HG02623 (cell line): ENCODE measurements at regions not wholly inside any gene's neighbourhood (a gene's known extent, or its start where the extent isn't known, plus 50 kb on each side); places are given as distances from the start of the nearest gene placed in this dataset.

ENCODE experiments used
- ATAC-seq: cut with Tn5 transposase; IDR thresholded peaks from one replicate; pipeline ENCODE4 v1.9.1; 2021; ENCODE audit warnings: moderate library complexity; ENCODE audit not compliant: unreplicated experiment

- no peak for ATAC-seq
Observed at GRCh38 chr12:98053202-98053601, 462.2 kb upstream of the TMPO start.

- ATAC-seq = no peak
Observed at GRCh38 chr12:98057701-98058100, 457.7 kb upstream of the TMPO start.

- ATAC-seq = no peak
Observed at GRCh38 chr12:98058213-98058612, 457.2 kb upstream of the TMPO start.

GRCh38 chr12:98058838-98059237 lies 456.6 kb upstream of the TMPO start:
- ATAC-seq = no peak

- no peak for ATAC-seq
Observed at GRCh38 chr12:98059659-98060343, 455.6 kb upstream of the TMPO start.

GRCh38 chr12:98060411-98060810 lies 455.0 kb upstream of the TMPO start:
- ATAC-seq = no peak

- no peak for ATAC-seq
Observed at GRCh38 chr12:98062464-98063245, 452.7 kb upstream of the TMPO start.

GRCh38 chr12:98064501-98064900 lies 450.9 kb upstream of the TMPO start:
- no peak for ATAC-seq

- no peak for ATAC-seq
Observed at GRCh38 chr12:98067795-98068194, 447.6 kb upstream of the TMPO start.

- ATAC-seq = no peak
Observed at GRCh38 chr12:98073610-98074009, 441.8 kb upstream of the TMPO start.

- no peak for ATAC-seq
Observed at GRCh38 chr12:98074286-98074685, 441.1 kb upstream of the TMPO start.

- no peak for ATAC-seq
Observed at GRCh38 chr12:98084391-98084790, 431.0 kb upstream of the TMPO start.

GRCh38 chr12:98085046-98085755 lies 430.2 kb upstream of the TMPO start:
- no peak for ATAC-seq

GRCh38 chr12:98090731-98091130 lies 424.7 kb upstream of the TMPO start:
- no peak for ATAC-seq

- no peak for ATAC-seq
Observed at GRCh38 chr12:98096436-98096835, 419.0 kb upstream of the TMPO start.

GRCh38 chr12:98106031-98106683 lies 409.2 kb upstream of the TMPO start:
- ATAC-seq = no peak

GRCh38 chr12:98109266-98109665 lies 406.1 kb upstream of the TMPO start:
- ATAC-seq = no peak

- no peak for ATAC-seq
Observed at GRCh38 chr12:98110536-98110935, 404.9 kb upstream of the TMPO start.

- ATAC-seq = no peak
Observed at GRCh38 chr12:98113548-98113947, 401.8 kb upstream of the TMPO start.

GRCh38 chr12:98121963-98122362 lies 393.4 kb upstream of the TMPO start:
- ATAC-seq = no peak

- no peak for ATAC-seq
Observed at GRCh38 chr12:98123021-98123461, 392.3 kb upstream of the TMPO start.
